RPMI7951 (cell line): ENCODE measurements at regions not wholly inside any gene's neighbourhood (a gene's known extent, or its start where the extent isn't known, plus 50 kb on each side); places are given as distances from the start of the nearest gene placed in this dataset.

Source experiments
- DNase-seq: peaks from one replicate; pipeline ENCODE4 v3.0.0-alpha.2; 2012; ENCODE audit warnings: low read depth

GRCh38 chr2:217276433-217276832, 416.6 kb upstream of the TNP1 start:
- DNase-seq = no peak

GRCh38 chr2:217275091-217275490, 415.2 kb upstream of the TNP1 start:
- DNase-seq = no peak

GRCh38 chr2:217274578-217274977, 414.7 kb upstream of the TNP1 start:
- no peak for DNase-seq

GRCh38 chr2:217273851-217274250, 414.0 kb upstream of the TNP1 start:
- DNase-seq = no peak

- peak; percentile 46 for DNase-seq
Measured at GRCh38 chr2:217273162-217273561, 413.3 kb upstream of the TNP1 start.

GRCh38 chr2:217271813-217272212, 411.9 kb upstream of the TNP1 start:
- no peak for DNase-seq

- DNase-seq = peak; percentile 59
Measured at GRCh38 chr2:217270485-217271121, 410.7 kb upstream of the TNP1 start.

- no peak for DNase-seq
Measured at GRCh38 chr2:217269701-217270484, 410.0 kb upstream of the TNP1 start.

- DNase-seq = no peak
Measured at GRCh38 chr2:217268978-217269377, 409.1 kb upstream of the TNP1 start.

- no peak for DNase-seq
Measured at GRCh38 chr2:217267758-217268157, 407.9 kb upstream of the TNP1 start.

- DNase-seq = no peak
Measured at GRCh38 chr2:217263756-217264155, 403.9 kb upstream of the TNP1 start.

- DNase-seq = no peak
Measured at GRCh38 chr2:217262911-217263310, 403.0 kb upstream of the TNP1 start.

- no peak for DNase-seq
Measured at GRCh38 chr2:217261452-217261851, 401.6 kb upstream of the TNP1 start.

GRCh38 chr2:217260441-217261115, 400.7 kb upstream of the TNP1 start:
- DNase-seq = no peak

GRCh38 chr2:217258170-217258569, 398.3 kb upstream of the TNP1 start:
- DNase-seq = no peak

- DNase-seq = no peak
Measured at GRCh38 chr2:217256251-217256650, 396.4 kb upstream of the TNP1 start.

- DNase-seq = no peak
Measured at GRCh38 chr2:217254111-217254510, 394.2 kb upstream of the TNP1 start.

GRCh38 chr2:217252181-217252580, 392.3 kb upstream of the TNP1 start:
- DNase-seq = no peak

- DNase-seq = no peak
Measured at GRCh38 chr2:217250013-217250524, 390.2 kb upstream of the TNP1 start.

- DNase-seq = no peak
Measured at GRCh38 chr2:217249121-217250012, 389.5 kb upstream of the TNP1 start.

GRCh38 chr2:217248312-217248935, 388.6 kb upstream of the TNP1 start:
- peak; percentile 63 for DNase-seq
